Head of caudate nucleus (tissue), 42 donors: ENCODE measurements at regions not wholly inside any gene's neighbourhood (a gene's known extent, or its start where the extent isn't known, plus 50 kb on each side); places are given as distances from the start of the nearest gene placed in this dataset.

Source experiments
- DNase-seq, 42 donors: peaks; one replicate each; pipeline versions ENCODE4 v3.0.0 to v3.0.0-alpha.2; 2020 to 2021; ENCODE audit warnings: mixed read lengths in 7 of 42
- intact Hi-C: fragments of 100-400 bp; cut with DNase I; formaldehyde crosslinking; loops from one replicate; pipeline ENCODE4 v1.15.0; 2022

DNA sequence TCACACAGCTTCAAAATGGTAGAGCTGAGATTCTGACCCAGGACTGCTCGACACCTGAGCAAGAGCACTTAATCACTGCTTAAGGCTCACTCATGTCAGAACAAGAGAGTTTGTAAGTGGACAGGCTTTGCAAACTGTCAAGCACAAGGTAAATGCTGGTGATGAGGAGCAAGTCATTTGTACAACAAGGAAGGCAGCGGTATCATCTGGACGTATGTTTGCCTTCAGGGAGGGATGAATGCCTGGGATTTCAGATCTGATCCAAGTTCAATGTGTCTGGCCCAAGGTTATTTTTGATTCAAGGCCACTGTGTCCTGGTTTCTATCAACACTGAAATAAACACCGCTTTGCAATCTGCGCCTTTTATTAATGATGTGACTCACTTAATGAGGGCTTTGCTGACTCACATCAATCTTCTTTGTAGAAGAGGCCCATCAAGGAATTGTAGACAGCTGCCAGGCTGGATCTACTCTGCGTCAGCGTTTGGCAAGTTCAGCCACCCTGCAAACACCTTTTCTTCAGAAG is 174.4 kb upstream of the HS3ST3A1 start:
- intact Hi-C loops = no loop called here
- no peak for DNase-seq

DNA sequence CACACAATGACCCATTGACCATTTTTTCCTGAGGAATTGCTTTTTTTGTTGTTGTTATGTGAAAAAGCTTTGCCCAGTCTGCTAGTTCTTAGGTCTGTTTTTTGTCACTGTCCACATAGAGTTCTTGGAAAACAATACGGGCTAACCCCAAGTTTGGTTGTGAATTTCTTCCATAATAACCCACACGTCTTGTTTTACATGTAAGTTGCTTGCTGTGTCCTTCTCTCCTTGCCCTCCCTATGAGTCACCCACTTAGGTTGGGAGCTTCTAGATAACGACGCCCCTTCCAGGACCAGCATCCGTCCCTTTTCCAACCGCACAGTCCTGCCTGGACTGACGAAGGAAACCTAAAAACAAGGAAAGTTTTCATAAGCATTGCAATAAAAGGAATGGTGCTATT is 175.3 kb upstream of the HS3ST3A1 start:
- intact Hi-C loops = no loop called here
- DNase-seq = no peak

GRCh38 chr17:13784434-13785095 is 182.8 kb upstream of the HS3ST3A1 start:
- DNase-seq = no peak
- intact Hi-C loops = no loop called here

DNA sequence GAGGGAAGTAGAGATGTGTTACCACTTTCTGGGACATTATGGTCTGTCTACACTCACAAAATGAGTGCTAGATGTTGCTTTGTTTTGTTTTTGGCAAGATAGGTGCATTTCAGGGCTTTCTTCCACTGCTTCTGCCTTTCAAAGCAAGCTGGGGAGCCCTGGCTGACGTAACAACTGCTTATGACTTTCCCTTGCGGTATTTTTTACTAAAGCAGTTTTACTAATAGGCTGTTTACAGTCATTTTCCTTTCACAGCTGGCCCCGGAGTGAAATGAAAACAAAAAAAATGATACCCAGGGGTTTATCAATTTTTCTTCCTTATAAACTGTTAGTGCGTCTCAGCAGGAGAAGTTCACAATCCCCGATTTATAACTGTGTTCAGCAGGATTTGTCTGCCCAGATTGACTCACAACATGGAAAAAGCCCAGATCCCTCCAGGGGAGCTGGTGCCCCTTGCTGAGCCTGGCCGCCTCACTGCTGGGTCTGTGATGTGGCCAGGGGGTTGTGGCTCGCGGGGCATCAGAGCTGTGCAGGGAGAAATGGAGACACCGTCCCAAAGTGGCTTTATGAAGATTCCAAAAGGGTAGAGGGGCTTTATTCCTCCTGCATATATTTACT is 184.4 kb upstream of the HS3ST3A1 start:
- DNase-seq = no peak
- intact Hi-C loops = no loop called here

- intact Hi-C loops = no loop called here
- DNase-seq = no peak
Observed at GRCh38 chr17:13787636-13788035, 185.9 kb upstream of the HS3ST3A1 start.

- intact Hi-C loops = no loop called here
- DNase-seq = no peak
Observed at GRCh38 chr17:13788385-13788784, 186.7 kb upstream of the HS3ST3A1 start.

- DNase-seq = no peak
- intact Hi-C loops = no loop called here
Observed at GRCh38 chr17:13792314-13792713, 190.6 kb upstream of the HS3ST3A1 start.

GRCh38 chr17:13793951-13794350 is 192.2 kb upstream of the HS3ST3A1 start:
- DNase-seq = no peak
- intact Hi-C loops = no loop called here

DNA sequence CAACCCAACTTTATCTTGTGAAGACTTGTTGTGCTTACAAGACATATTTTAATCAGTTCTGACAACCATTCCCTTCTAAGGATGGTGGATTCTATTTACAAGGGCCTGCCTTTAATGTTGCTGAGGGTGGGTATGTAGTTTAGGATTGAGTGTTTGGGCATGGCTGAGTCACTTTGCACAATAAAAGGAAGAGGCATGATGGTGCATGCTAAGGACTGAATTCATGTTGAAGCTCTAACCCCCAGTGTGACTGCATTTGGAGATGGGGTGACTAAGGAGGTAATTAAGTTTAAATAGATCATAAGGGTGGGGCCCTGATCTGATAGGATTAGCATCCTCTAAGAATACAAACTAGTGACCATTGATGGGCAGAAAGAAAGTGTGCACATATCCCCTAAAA is 196.1 kb upstream of the HS3ST3A1 start:
- intact Hi-C loops = no loop called here
- DNase-seq = no peak

DNA sequence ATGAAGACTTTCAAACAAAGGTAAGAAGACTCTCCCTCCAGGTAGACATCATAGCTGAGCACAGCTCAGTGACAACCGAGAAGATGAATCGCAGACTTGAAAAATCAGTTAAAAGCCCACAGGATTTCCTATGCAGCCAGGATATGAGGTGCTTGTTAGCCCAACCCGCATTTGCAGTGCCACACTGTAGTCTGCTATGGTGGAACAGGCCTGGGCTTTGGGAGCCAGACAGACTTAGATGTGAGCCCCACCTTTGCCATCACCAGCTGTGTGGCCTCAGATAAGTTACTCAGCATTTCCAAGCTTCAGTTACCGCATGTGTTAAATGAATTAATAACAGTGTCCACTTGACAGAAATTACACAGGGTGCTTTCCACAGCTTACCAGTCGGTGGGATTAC is 204.4 kb upstream of the HS3ST3A1 start:
- intact Hi-C loops = no loop called here

DNA sequence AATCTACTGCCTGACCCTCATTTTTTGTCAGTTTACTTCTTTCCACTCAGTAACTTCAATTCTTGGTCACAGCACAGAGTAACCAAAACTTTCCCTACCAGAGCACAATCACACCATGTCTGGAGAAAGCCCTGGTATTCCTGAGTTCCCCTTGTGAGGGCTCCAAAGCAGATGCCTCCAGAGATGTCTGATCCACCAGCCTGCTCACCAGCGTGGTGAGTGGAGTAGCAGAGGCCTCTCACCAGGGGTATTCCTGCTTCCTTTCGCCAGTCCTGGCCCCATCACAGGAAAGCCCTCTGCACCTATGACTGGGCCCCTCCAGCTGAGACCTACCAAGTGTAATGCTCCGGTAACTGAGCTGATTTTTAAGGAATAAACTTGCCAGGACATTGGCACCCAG is 205.4 kb upstream of the HS3ST3A1 start:
- DNase-seq = no peak
- intact Hi-C loops = no loop called here

More for the DNA sequence above, 204.4 kb upstream of the HS3ST3A1 start:
- no peak for DNase-seq

- no peak for DNase-seq
- intact Hi-C loops = no loop called here
Observed at GRCh38 chr17:13812350-13812749, 210.6 kb upstream of the HS3ST3A1 start.

DNA sequence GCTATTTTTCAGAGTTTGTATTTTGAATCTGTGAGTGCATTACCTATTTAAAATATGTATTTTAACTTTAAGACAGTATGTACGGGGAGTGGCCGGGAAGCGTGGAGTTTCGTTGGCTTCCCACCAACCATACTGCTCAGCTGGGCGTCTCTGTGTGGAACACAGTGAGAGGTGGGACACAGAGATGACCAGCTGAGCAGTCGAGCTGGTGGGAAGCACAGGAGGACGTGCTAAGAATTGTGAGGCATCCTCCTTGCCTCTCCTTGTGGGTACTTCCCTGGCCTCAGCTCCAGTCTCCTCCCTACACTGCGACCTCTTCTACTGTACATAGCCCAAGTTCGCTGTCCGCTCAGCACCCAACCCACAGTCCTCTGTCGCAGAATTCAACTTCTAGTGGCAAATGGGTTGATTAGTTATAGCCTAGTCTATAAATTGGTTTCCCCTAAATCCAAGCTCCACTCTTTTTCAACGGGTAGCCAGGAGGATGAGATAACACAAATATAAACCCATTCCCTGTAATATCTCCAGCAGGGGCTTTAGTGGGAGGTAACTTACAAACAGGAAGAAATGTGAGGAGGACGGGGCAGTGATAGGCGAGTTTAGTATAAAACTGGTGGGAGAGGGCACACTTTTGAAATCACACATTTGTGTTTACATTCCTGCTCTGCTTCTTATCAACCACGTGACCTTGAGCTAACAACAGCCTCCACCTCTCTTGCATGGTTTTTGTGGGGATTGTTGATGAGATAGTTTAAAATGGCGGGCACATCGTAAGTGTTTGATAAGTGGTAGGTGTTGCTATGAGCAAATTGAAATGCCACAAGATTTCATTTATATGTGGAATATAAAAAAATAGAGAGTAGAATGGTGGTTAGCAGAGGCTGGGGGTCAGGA is 211.9 kb upstream of the HS3ST3A1 start:
- intact Hi-C loops = no loop called here
- DNase-seq = no peak

- DNase-seq = no peak
- intact Hi-C loops = no loop called here
Observed at GRCh38 chr17:13822700-13823099, 221.0 kb upstream of the HS3ST3A1 start.

DNA sequence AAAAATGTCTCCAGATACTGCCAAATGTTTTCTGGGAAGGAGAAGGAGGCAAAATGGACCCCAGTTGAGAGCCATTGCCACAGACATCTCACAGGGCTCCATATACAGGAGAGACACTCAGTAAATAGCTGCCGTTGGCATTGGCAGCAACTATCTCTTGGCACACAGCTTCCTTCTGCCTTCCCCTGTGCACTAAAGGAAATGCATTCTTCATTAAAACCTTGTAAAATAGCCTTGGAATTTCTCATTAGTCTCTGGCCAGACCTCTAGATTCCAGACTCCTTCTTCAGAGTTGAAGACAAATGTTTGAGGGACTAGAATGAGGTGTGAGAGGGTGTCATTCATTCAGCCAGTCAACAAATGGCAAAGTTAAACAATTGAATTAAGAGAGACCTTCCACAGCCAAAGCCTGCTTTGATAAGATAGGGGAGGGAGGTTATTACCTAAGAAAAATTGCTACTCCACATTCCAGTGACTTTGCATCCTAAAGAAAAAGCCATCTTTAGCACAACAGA is 223.9 kb upstream of the HS3ST3A1 start:
- DNase-seq = no peak
- intact Hi-C loops = no loop called here

DNA sequence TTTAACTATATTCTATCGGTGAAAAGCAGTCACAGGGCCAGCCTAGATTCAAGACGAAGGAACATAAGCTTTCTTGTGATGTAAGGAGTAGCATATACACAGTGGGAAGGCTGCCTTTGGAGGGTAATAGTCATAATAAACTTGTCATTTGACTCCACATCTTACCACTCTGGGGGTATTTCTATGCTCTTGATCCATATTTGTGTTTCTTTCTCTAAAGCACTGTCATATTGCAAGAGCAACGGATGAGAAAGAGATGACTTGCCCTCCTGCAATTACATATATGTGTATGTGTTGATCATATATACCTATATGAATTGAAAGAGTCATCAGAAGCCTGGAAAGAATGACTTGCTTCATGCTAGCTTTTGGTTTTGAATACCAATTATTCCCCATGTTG is 225.4 kb upstream of the HS3ST3A1 start:
- DNase-seq = no peak
- intact Hi-C loops = no loop called here

- no peak for DNase-seq
- intact Hi-C loops = no loop called here
Observed at GRCh38 chr17:13833921-13834320, 232.2 kb upstream of the HS3ST3A1 start.

DNA sequence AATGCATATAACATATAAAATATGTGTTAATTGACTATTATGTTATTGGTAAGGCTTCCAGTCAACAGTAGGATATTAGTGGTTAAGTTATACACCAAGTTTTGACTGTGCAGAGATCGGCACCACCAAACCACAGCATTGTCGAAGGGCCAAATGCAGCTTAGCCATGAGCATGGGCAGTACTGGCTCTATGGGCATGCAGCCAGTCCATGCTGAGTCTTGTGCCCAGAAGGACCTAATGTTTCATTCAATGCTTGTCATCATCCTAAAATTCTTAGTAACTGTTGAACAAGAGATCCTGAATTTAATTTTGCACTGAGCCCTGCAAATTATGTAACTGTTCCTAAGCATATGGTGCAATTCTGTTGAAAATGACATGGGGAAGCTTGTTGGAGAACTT is 233.4 kb upstream of the HS3ST3A1 start:
- DNase-seq = no peak
- intact Hi-C loops = no loop called here

DNA sequence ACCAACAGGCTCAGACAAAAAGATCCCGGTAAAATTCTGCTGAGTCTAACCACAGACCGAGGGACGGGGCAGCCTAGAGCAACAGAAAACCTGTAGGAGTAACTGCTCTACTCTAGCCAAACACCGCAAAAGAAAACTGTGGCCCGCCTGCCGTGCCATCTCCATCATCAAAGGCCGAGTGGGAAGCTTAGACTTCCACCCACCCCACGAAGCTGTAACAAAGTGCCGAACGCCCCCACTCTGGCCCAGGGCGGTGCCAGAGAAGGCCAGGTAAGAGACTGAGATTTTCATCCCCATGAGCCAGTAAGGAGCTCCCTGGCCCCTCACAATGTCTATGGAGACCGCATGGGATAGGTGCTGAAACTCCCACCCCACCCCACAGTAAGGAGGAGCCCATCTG is 231.9 kb upstream of the COX10 start:
- intact Hi-C loops = no loop called here

GRCh38 chr17:13840254-13840653 is 229.1 kb upstream of the COX10 start:
- intact Hi-C loops = no loop called here

More for the DNA sequence above, 231.9 kb upstream of the COX10 start:
- no peak for DNase-seq

More at GRCh38 chr17:13840254-13840653, 229.1 kb upstream of the COX10 start:
- DNase-seq = no peak
